ENCODE measurements at regions not wholly inside any gene's neighbourhood (a gene's known extent, or its start where the extent isn't known, plus 50 kb on each side); places are given as distances from the start of the nearest gene placed in this dataset.

GRCh38 chr19:34828156-34828555, 55.1 kb upstream of the ZNF599 start:
- ATAC-seq, result no peak
- intact Hi-C loops (cut with DNase I), result no loop called here

GRCh38 chr19:34825212-34825611, 52.2 kb upstream of the ZNF599 start:
- no peak for DNase-seq
- ATAC-seq, result no peak
- intact Hi-C loops (cut with DNase I), result no loop called here

More at GRCh38 chr19:34828156-34828555, 55.1 kb upstream of the ZNF599 start:
- no peak for DNase-seq

- no peak for ATAC-seq
Observed at GRCh38 chr19:34824686-34825085, 51.7 kb upstream of the ZNF599 start.

More at GRCh38 chr19:34824686-34825085, 51.7 kb upstream of the ZNF599 start:
- no peak for DNase-seq
- intact Hi-C loops (cut with DNase I), result no loop called here

Measured in left cardiac atrium (tissue), 4 donors.